ENCODE measurements at regions not wholly inside any gene's neighbourhood (a gene's known extent, or its start where the extent isn't known, plus 50 kb on each side); places are given as distances from the start of the nearest gene placed in this dataset.
"Not testable (repeated sequence)": the region's sequence is repeated elsewhere in the genome, so short reads cannot be mapped to it uniquely, and the experiment has no call there.

DNA sequence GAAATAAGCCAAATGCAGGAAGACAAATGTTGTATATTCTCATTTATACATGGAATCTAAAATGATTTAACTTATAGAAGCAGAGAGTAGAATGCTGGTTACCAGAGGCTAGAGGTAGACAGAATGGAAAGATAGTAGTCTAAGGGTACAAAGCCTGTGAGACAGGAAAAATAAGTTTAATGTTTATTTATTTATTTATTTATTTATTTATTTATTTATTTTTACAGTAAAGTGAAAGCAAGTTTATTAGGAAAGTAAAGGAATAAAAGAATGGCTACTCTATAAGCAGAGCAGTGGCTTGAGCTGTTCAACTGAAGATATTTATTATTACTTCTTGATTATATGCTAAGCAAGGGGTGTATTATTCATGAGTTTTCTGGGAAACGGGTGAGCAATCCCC is 203.2 kb downstream of the LAS1L start:
- H3K9me3 Mint-ChIP-seq, result peaks cover 2 to 13% (median 6%) of the 10 kb centered on the region in 7 donors
- H3K27me3 ChIP-seq (ENCODE audit: control insufficient read depth in 2 of 2, insufficient read depth in 2 of 2, low read length in 2 of 2), result no peaks in the 10 kb centered on the region
- H3K4me3 Mint-ChIP-seq, result no peak overlapping the region
- H3K36me3 Mint-ChIP-seq, result no peaks in the 10 kb centered on the region
- DNase-seq, result no peak
- intact Hi-C loops (cut with micrococcal nuclease), result no loop called here
- no peaks in the 10 kb centered on the region for H3K36me3 ChIP-seq (replicated peaks in 1 of 2; ENCODE audit: control insufficient read depth in 1 of 2, insufficient read depth in 2 of 2, low read length in 2 of 2)
- no peak overlapping the region for H3K4me2 ChIP-seq (replicated peaks; ENCODE audit: extremely low read depth, low read length, poor library complexity, severe bottlenecking)
- H2AFZ ChIP-seq (ENCODE audit: insufficient read depth, low read depth, low read length, poor library complexity, severe bottlenecking), result no peak overlapping the region
- no peak overlapping the region for H3K27ac ChIP-seq (ENCODE audit: low read depth in 1 of 2, low read length in 2 of 2)
- H3K9ac ChIP-seq (ENCODE audit: insufficient read depth, low read length, poor library complexity, severe bottlenecking), result no peak overlapping the region
- WGBS (ENCODE audit: insufficient coverage), result no CpG with 5 or more reads among the region's 1 CpG
- peaks cover 0 to 2% (median 0%) of the 10 kb centered on the region in 3 donors for H3K27me3 Mint-ChIP-seq (ENCODE audit: low read depth in 3 of 3)
- no peaks in the 10 kb centered on the region for H4K20me1 ChIP-seq (ENCODE audit: insufficient read depth, low read length)
- H3K4me1 Mint-ChIP-seq, result no peaks in the 10 kb centered on the region
- no peaks in the 10 kb centered on the region for H3K4me1 ChIP-seq (ENCODE audit: control insufficient read depth in 1 of 2, insufficient read depth in 2 of 2, low read length in 2 of 2)
- TF ChIP-seq, protein P1, sequence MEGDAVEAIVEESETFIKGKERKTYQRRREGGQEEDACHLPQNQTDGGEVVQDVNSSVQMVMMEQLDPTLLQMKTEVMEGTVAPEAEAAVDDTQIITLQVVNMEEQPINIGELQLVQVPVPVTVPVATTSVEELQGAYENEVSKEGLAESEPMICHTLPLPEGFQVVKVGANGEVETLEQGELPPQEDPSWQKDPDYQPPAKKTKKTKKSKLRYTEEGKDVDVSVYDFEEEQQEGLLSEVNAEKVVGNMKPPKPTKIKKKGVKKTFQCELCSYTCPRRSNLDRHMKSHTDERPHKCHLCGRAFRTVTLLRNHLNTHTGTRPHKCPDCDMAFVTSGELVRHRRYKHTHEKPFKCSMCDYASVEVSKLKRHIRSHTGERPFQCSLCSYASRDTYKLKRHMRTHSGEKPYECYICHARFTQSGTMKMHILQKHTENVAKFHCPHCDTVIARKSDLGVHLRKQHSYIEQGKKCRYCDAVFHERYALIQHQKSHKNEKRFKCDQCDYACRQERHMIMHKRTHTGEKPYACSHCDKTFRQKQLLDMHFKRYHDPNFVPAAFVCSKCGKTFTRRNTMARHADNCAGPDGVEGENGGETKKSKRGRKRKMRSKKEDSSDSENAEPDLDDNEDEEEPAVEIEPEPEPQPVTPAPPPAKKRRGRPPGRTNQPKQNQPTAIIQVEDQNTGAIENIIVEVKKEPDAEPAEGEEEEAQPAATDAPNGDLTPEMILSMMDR (IDR thresholded peaks at IDR 0.05), result no peak
- H3K4me3 ChIP-seq (replicated peaks in 1 of 3; ENCODE audit: low read depth in 2 of 3, low read length in 3 of 3), result no peak overlapping the region
- H3K27ac Mint-ChIP-seq, result no peak overlapping the region
- H3K79me2 ChIP-seq (ENCODE audit: insufficient read depth, low read length), result no peaks in the 10 kb centered on the region
- H3K9me3 ChIP-seq (replicated peaks in 1 of 2; ENCODE audit: control insufficient read depth in 1 of 2, insufficient read depth in 1 of 2, low read length in 2 of 2), result peaks cover 8 to 15% of the 10 kb centered on the region in 2 donors

DNA sequence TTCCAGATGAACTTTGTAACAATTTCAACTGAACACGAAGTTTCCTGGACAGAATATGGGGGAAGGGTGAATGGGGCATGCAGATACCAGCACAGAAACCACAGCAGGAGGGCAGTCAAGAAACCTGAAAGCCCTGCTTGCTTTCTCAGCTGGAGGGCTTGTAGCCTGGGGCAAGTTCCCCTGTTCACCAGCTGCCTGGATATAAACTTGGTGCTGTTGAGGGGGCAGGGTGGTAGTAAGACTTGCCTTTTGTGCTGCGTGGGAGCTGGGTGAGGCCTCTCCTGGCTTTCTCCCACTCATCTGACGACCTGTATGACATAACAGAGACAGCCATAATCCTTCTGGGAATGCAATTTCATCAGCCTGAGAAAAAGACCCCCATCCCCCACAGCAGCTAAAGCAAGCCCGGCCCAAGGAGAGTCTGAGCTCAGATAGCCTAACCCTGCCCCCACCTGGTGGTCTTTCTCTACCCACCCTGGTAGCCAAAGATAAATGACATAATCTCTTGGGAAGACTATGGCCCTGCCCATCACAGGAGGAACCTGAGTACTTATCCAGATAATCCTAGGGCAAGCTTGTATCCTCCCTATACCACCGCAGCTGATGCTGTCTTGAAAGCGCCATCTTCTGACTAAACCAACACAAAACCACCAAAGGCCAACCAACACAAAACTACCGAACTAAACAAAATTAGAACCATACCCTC is 234.3 kb downstream of the LAS1L start:
- no peak overlapping the region for H3K27ac ChIP-seq (ENCODE audit: low read depth in 1 of 2, low read length in 2 of 2)
- Mint-ChIP-seq H3K27ac (no peak overlapping the region), H3K27me3 (ENCODE audit: low read depth in 3 of 3) (peaks cover 0 to 4% (median 0%) of the 10 kb centered on the region in 3 donors), H3K4me1 (no peaks in the 10 kb centered on the region), H3K36me3 (no peaks in the 10 kb centered on the region), H3K4me3 (no peak overlapping the region), H3K9me3 (peaks cover 0 to 22% (median 10%) of the 10 kb centered on the region in 7 donors)
- peaks cover 4 to 8% of the 10 kb centered on the region in 2 donors for H3K9me3 ChIP-seq (replicated peaks in 1 of 2; ENCODE audit: control insufficient read depth in 1 of 2, insufficient read depth in 1 of 2, low read length in 2 of 2)
- DNase-seq, result no peak
- H3K79me2 ChIP-seq (ENCODE audit: insufficient read depth, low read length), result no peaks in the 10 kb centered on the region
- no peak overlapping the region for H3K9ac ChIP-seq (ENCODE audit: insufficient read depth, low read length, poor library complexity, severe bottlenecking)
- no peak overlapping the region for H3K4me2 ChIP-seq (replicated peaks; ENCODE audit: extremely low read depth, low read length, poor library complexity, severe bottlenecking)
- WGBS (ENCODE audit: insufficient coverage), result 60% methylated on average over 1 of the region's 7 CpGs
- H3K27me3 ChIP-seq (ENCODE audit: control insufficient read depth in 2 of 2, insufficient read depth in 2 of 2, low read length in 2 of 2), result no peaks in the 10 kb centered on the region
- no peak overlapping the region for H2AFZ ChIP-seq (ENCODE audit: insufficient read depth, low read depth, low read length, poor library complexity, severe bottlenecking)
- H3K4me3 ChIP-seq (replicated peaks in 1 of 3; ENCODE audit: low read depth in 2 of 3, low read length in 3 of 3), result no peak overlapping the region
- TF ChIP-seq, protein P1 (IDR thresholded peaks at IDR 0.05), result no peak
- intact Hi-C loops (cut with micrococcal nuclease), result no loop called here
- H4K20me1 ChIP-seq (ENCODE audit: insufficient read depth, low read length), result no peaks in the 10 kb centered on the region
- H3K36me3 ChIP-seq (replicated peaks in 1 of 2; ENCODE audit: control insufficient read depth in 1 of 2, insufficient read depth in 2 of 2, low read length in 2 of 2), result no peaks in the 10 kb centered on the region
- H3K4me1 ChIP-seq (ENCODE audit: control insufficient read depth in 1 of 2, insufficient read depth in 2 of 2, low read length in 2 of 2), result no peaks in the 10 kb centered on the region

DNA sequence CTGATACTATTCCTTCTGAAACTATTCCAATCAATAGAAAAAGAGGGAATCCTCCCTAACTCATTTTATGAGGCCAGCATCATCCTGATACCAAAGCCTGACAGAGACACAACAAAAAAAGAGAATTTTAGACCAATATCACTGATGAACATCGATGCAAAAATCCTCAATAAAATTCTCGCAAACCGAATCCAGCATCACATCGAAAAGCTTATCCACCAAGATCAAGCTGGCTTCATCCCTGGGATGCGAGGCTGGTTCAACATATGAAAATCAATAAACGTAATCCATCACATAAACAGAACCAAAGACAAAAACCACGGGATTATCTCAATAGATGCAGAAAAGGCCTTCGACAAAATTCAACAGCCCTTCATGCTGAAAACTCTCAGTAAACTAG is 251.7 kb downstream of the LAS1L start:
- H3K4me2 ChIP-seq (replicated peaks; ENCODE audit: extremely low read depth, low read length, poor library complexity, severe bottlenecking); H3K27me3 ChIP-seq (ENCODE audit: control insufficient read depth in 2 of 2, insufficient read depth in 2 of 2, low read length in 2 of 2); H3K9ac ChIP-seq (ENCODE audit: insufficient read depth, low read length, poor library complexity, severe bottlenecking); H3K9me3 ChIP-seq (replicated peaks in 1 of 2; ENCODE audit: control insufficient read depth in 1 of 2, insufficient read depth in 1 of 2, low read length in 2 of 2); H3K27me3 Mint-ChIP-seq (ENCODE audit: low read depth in 3 of 3); H3K4me1 ChIP-seq (ENCODE audit: control insufficient read depth in 1 of 2, insufficient read depth in 2 of 2, low read length in 2 of 2); intact Hi-C loops (cut with micrococcal nuclease); H4K20me1 ChIP-seq (ENCODE audit: insufficient read depth, low read length); H3K27ac Mint-ChIP-seq; DNase-seq; H3K4me1 Mint-ChIP-seq; H3K4me3 Mint-ChIP-seq; H3K36me3 ChIP-seq (replicated peaks in 1 of 2; ENCODE audit: control insufficient read depth in 1 of 2, insufficient read depth in 2 of 2, low read length in 2 of 2); H3K4me3 ChIP-seq (replicated peaks in 1 of 3; ENCODE audit: low read depth in 2 of 3, low read length in 3 of 3); H3K36me3 Mint-ChIP-seq; H2AFZ ChIP-seq (ENCODE audit: insufficient read depth, low read depth, low read length, poor library complexity, severe bottlenecking); H3K79me2 ChIP-seq (ENCODE audit: insufficient read depth, low read length); H3K27ac ChIP-seq (ENCODE audit: low read depth in 1 of 2, low read length in 2 of 2): not testable (repeated sequence)
- H3K9me3 Mint-ChIP-seq, result peaks cover 4 to 23% (median 9%) of the 10 kb centered on the region in 7 donors
- WGBS (ENCODE audit: insufficient coverage), result no CpG with 5 or more reads among the region's 8 CpGs

All from CD14-positive monocyte (primary cell).